ENCODE measurements at regions not wholly inside any gene's neighbourhood (a gene's known extent, or its start where the extent isn't known, plus 50 kb on each side); places are given as distances from the start of the nearest gene placed in this dataset.

DNA sequence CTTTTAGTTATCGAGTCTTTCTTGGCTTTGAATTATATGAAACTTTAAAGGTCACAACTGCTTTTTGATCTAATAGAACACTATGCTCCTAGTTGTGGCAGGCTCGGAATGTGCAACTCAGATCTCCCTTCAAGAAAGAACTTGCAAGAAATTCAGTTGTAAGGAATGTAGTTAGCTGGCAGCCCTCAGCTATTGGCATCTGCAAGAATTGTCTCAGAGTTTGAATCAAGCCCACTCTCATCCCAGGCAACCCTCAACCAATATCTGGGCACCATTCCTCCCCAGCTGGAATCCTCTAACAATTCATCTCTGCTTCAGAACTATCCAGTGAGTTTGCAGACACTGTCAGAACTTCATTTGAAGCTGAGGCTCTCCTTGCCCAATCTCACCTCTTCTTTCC is 447.2 kb downstream of the KIF2B start:
- TF ChIP-seq, protein P1, sequence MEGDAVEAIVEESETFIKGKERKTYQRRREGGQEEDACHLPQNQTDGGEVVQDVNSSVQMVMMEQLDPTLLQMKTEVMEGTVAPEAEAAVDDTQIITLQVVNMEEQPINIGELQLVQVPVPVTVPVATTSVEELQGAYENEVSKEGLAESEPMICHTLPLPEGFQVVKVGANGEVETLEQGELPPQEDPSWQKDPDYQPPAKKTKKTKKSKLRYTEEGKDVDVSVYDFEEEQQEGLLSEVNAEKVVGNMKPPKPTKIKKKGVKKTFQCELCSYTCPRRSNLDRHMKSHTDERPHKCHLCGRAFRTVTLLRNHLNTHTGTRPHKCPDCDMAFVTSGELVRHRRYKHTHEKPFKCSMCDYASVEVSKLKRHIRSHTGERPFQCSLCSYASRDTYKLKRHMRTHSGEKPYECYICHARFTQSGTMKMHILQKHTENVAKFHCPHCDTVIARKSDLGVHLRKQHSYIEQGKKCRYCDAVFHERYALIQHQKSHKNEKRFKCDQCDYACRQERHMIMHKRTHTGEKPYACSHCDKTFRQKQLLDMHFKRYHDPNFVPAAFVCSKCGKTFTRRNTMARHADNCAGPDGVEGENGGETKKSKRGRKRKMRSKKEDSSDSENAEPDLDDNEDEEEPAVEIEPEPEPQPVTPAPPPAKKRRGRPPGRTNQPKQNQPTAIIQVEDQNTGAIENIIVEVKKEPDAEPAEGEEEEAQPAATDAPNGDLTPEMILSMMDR (IDR thresholded peaks at IDR 0.05), result no peak
- no peak for TF ChIP-seq POLR2A (IDR thresholded peaks at IDR 0.05)
- TF ChIP-seq EP300 (IDR thresholded peaks at IDR 0.05), result no peak
- no peak for TF ChIP-seq POLR2AphosphoS5 (IDR thresholded peaks at IDR 0.05)

Data from stomach (tissue), 4 donors.